Right lobe of liver (tissue), 4 donors: ENCODE measurements at regions not wholly inside any gene's neighbourhood (a gene's known extent, or its start where the extent isn't known, plus 50 kb on each side); places are given as distances from the start of the nearest gene placed in this dataset.

Source experiments
- POLR2A ChIP-seq: fragments of 450-650 bp; IDR thresholded peaks from one replicate; pipeline ENCODE4 v1.6.1; 2017; ENCODE audit warnings: antibody characterized with exemption, mild to moderate bottlenecking
- TF ChIP-seq, protein P1 (sequence below), 4 donors: fragments of 200-600 bp in 3 of 4; fragments of 450-650 bp in 1 of 4; IDR thresholded peaks; one replicate each; pipeline versions ENCODE4 v1.5.1 to v1.8.0; 2016 to 2022; ENCODE audit warnings: antibody characterized with exemption in 4 of 4, mild to moderate bottlenecking in 2 of 4
- donor health status: DM: no; HTN: no; CAD: no.
- donor health status: DM: no; HTN: no; CAD: no.
- donor health status: DM: no; HTN: yes; CAD: no.

DNA sequence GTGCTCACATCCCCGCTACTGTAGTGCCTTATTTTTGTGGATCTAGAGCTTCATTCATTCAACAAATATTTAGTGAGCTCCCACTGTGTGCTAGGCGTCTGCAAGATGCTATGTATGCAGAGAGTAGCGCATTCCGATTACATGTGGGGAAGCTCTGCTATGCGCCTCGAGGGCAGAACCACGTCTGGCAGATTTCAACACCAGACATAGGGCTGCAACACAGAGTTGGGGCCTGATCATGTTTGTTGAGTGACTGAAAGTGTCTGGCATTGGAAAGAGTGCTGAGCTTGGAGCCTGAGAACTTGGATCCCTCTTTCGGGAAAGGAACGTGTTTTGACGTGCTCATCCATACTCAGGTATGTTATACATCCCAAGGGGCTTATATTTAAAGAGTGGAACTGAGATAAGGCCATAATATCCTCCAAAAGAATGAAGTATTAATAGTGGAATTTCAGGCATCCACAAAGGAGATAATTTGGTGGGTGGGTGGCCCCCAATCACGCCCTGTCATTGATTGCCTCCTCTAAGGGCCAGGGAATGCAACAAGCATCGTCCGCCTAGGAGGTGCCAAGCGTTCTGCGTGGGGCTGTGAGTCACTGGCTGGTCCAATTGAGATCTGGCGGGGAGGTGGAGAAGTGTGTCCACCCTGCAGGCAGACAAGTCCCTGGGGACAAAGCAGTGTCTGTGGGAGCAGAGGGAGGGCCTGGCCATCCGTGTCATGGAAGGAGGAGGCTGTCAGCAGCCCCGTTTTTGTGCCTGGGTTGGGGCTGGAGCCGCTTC, 62.8 kb upstream of the ZBTB40 start:
- TF ChIP-seq, protein P1, sequence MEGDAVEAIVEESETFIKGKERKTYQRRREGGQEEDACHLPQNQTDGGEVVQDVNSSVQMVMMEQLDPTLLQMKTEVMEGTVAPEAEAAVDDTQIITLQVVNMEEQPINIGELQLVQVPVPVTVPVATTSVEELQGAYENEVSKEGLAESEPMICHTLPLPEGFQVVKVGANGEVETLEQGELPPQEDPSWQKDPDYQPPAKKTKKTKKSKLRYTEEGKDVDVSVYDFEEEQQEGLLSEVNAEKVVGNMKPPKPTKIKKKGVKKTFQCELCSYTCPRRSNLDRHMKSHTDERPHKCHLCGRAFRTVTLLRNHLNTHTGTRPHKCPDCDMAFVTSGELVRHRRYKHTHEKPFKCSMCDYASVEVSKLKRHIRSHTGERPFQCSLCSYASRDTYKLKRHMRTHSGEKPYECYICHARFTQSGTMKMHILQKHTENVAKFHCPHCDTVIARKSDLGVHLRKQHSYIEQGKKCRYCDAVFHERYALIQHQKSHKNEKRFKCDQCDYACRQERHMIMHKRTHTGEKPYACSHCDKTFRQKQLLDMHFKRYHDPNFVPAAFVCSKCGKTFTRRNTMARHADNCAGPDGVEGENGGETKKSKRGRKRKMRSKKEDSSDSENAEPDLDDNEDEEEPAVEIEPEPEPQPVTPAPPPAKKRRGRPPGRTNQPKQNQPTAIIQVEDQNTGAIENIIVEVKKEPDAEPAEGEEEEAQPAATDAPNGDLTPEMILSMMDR (IDR thresholded peaks at IDR 0.05), result no peak
- no peak for TF ChIP-seq POLR2A
